GM12878 (cell line): ENCODE measurements at regions not wholly inside any gene's neighbourhood (a gene's known extent, or its start where the extent isn't known, plus 50 kb on each side); places are given as distances from the start of the nearest gene placed in this dataset.

ENCODE experiments used
- ATAC-seq: fragments of 200-7000 bp; cut with Tn5 transposase; 3 replicates; pipeline ENCODE4 v1.9.1; 2020; ENCODE audit warnings: mild to moderate bottlenecking, moderate library complexity
- BruUV-seq: library from RNA; stranded (reverse); fragments of 400-500 nt; replicated peaks from 2 replicates; lab custom pipeline; 2021; lab: Mats Ljungman, UMichigan
- CTCF ChIA-PET: fragments of 300-600 bp; sonication (Branson Sonifier 250); formaldehyde crosslinking; extraction: SDS; loops from one replicate; lab custom pipeline; 2021; ENCODE audit warnings: inconsistent platforms; lab: Yijun Ruan, JAX
- POLR2A ChIA-PET: fragments of 350-600 bp; formaldehyde crosslinking; extraction: SDS; loops from one replicate; lab custom pipeline; 2021; ENCODE audit warnings: inconsistent platforms; lab: Charles Lee
- RAD21 ChIA-PET: fragments of 300-600 bp; sonication (Branson Sonifier 250); formaldehyde crosslinking; loops from one replicate; lab custom pipeline; 2023; ENCODE audit warnings: antibody characterized with exemption; ENCODE audit not compliant: unreplicated experiment; lab: Charles Lee
- SMC1A ChIA-PET: fragments of 300-600 bp; sonication (Branson Sonifier 250); formaldehyde crosslinking; loops from one replicate; lab custom pipeline; 2023; ENCODE audit not compliant: unreplicated experiment, uncharacterized antibody; lab: Charles Lee
- DNase-seq: peaks from one replicate; pipeline ENCODE4 v3.0.0-alpha.2; 2011; ENCODE audit warnings: low read depth, low spot score
- FAIRE-seq: peaks from 3 replicates; lab custom pipeline; 2011; peaks lifted over from hg19 to GRCh38; lab: Jason Lieb, UNC
- H2AFZ ChIP-seq: 2 replicates; pipeline ENCODE4 v1.6.0; 2011; ENCODE audit warnings: low read depth, low read length, control low read depth; ENCODE audit not compliant: control insufficient read depth
- H3K27ac ChIP-seq: 2 replicates; pipeline ENCODE4 v1.5.1; 2011; ENCODE audit warnings: control low read depth; ENCODE audit not compliant: control insufficient read depth, insufficient read depth
- H3K27me3 ChIP-seq, 2 experiments: replicated peaks in 1 of 2; 2 replicates each; pipeline versions ENCODE4 v1.6.0 to v1.6.1; 2011; ENCODE audit warnings: low read length in 1 of 2; ENCODE audit not compliant: control insufficient read depth in 2 of 2, insufficient read depth in 2 of 2
- H3K36me3 ChIP-seq, 2 experiments: 2 replicates each; pipeline ENCODE4 v1.5.1; 2011; ENCODE audit warnings: low read length in 1 of 2; ENCODE audit not compliant: control insufficient read depth in 2 of 2, insufficient read depth in 2 of 2
- H3K4me1 ChIP-seq: 2 replicates; pipeline ENCODE4 v1.6.1; 2011; ENCODE audit warnings: mild to moderate bottlenecking, low read length, moderate library complexity, mixed read lengths; ENCODE audit not compliant: control insufficient read depth, insufficient read depth
- H3K4me2 ChIP-seq: 2 replicates; pipeline ENCODE4 v1.6.0; 2011; ENCODE audit warnings: control low read depth; ENCODE audit not compliant: control insufficient read depth, insufficient read depth
- H3K4me3 ChIP-seq: fragments of 200-600 bp; sonication (generic); 2 replicates; pipeline ENCODE4 v1.5.1; 2016
- H3K79me2 ChIP-seq: 2 replicates; pipeline ENCODE4 v1.6.0; 2011; ENCODE audit warnings: low read length; ENCODE audit not compliant: control insufficient read depth, insufficient read depth
- H3K9ac ChIP-seq: 2 replicates; pipeline ENCODE4 v1.8.0; 2011; ENCODE audit warnings: low read length, control low read depth, mixed read lengths; ENCODE audit not compliant: control insufficient read depth, insufficient read depth
- H3K9me3 ChIP-seq: replicated peaks from 3 replicates; pipeline ENCODE4 v1.5.1; 2011; ENCODE audit warnings: mild to moderate bottlenecking, low read length; ENCODE audit not compliant: control insufficient read depth, insufficient read depth
- H4K20me1 ChIP-seq: 2 replicates; pipeline ENCODE4 v1.6.0; 2011; ENCODE audit not compliant: control insufficient read depth, insufficient read depth
- BHLHE40 ChIP-seq, 2 experiments: fragments of 450-650 bp in 1 of 2; IDR thresholded peaks; 2 replicates each; pipeline ENCODE4 v1.6.1; 2011 to 2017; ENCODE audit warnings: low read depth in 2 of 2, borderline replicate concordance in 1 of 2, improper control_type of control experiment in 1 of 2, low read length in 1 of 2, mild to moderate bottlenecking in 1 of 2
- CBX3 ChIP-seq: fragments of 200-600 bp; sonication (generic); IDR thresholded peaks from 2 replicates; pipeline ENCODE4 v1.6.1; 2016; ENCODE audit warnings: low read depth, borderline replicate concordance
- CEBPZ ChIP-seq: fragments of 150-350 bp; IDR thresholded peaks from 2 replicates; pipeline ENCODE4 v1.6.1; 2016; ENCODE audit warnings: low read depth, low read length
- DPF2 ChIP-seq: fragments of 450-650 bp; IDR thresholded peaks from 2 replicates; pipeline ENCODE4 v1.6.1; 2017; ENCODE audit warnings: mild to moderate bottlenecking
- FOXM1 ChIP-seq: IDR thresholded peaks from 2 replicates; pipeline ENCODE4 v1.6.1; 2012; ENCODE audit warnings: low read depth, mild to moderate bottlenecking, inconsistent platforms, low read length, moderate library complexity
- GATAD2B ChIP-seq: fragments of 450-650 bp; conservative IDR thresholded peaks from 2 replicates; pipeline ENCODE4 v1.6.1; 2017; ENCODE audit warnings: low read depth, mild to moderate bottlenecking, moderate library complexity
- JUNB ChIP-seq: IDR thresholded peaks from 2 replicates; pipeline ENCODE4 v1.6.1; 2016; ENCODE audit warnings: antibody characterized with exemption, mild to moderate bottlenecking
- NFIC ChIP-seq: IDR thresholded peaks from 2 replicates; pipeline ENCODE4 v1.6.1; 2012; ENCODE audit warnings: low read depth, mild to moderate bottlenecking, inconsistent platforms, low read length, moderate library complexity
- NFYA ChIP-seq: IDR thresholded peaks from 2 replicates; pipeline ENCODE4 v1.6.1; 2011; ENCODE audit warnings: low read depth, mild to moderate bottlenecking, low read length, improper control_type of control experiment, borderline replicate concordance
- POLR2AphosphoS5 ChIP-seq: IDR thresholded peaks from 2 replicates; pipeline ENCODE4 v1.6.1; 2011; ENCODE audit warnings: mild to moderate bottlenecking, low read length, inconsistent platforms
- PRDM15 ChIP-seq: fragments of 450-650 bp; formaldehyde crosslinking; IDR thresholded peaks from 2 replicates; pipeline ENCODE4 v1.4.0; 2020; ENCODE audit warnings: mild to moderate bottlenecking, moderate library complexity
- SREBF2 ChIP-seq: IDR thresholded peaks from 2 replicates; pipeline ENCODE4 v1.6.1; 2012; ENCODE audit warnings: mild to moderate bottlenecking, low read length
- SUZ12 ChIP-seq: fragments of 200-600 bp; sonication (generic); IDR thresholded peaks from one replicate; pipeline ENCODE4 v1.6.1; 2018; ENCODE audit warnings: antibody characterized with exemption, mild to moderate bottlenecking; ENCODE audit not compliant: unreplicated experiment
- YY1 ChIP-seq: IDR thresholded peaks from 2 replicates; pipeline ENCODE4 v1.6.1; 2011; ENCODE audit warnings: low read depth, mild to moderate bottlenecking, low read length
- ZBTB11 ChIP-seq: fragments of 450-650 bp; formaldehyde crosslinking; IDR thresholded peaks from 2 replicates; pipeline ENCODE4 v1.5.0; 2022; ENCODE audit warnings: mild to moderate bottlenecking, missing genetic modification characterization
- WGBS: methylation state at CpG from one replicate; pipeline ENCODE4 v1.1.6; 2016; ENCODE audit warnings: low lambda C conversion rate; ENCODE audit not compliant: insufficient replicate concordance, insufficient coverage; ENCODE audit errors: missing lambda C conversion rate; 5-methylcytosine and 5-hydroxymethylcytosine counted together
- in situ Hi-C: fragments of 300-500 bp; cut with MboI; formaldehyde crosslinking; loops from 9 replicates; pipeline ENCODE4 v1.14.3; 2018; ENCODE audit warnings: mixed read lengths
- intact Hi-C: fragments of 100-400 bp; cut with micrococcal nuclease; formaldehyde crosslinking; loops from one replicate; pipeline ENCODE4 v1.14.2; 2022; ENCODE audit not compliant: unreplicated experiment

- ChIA-PET SMC1A (no interaction called here), POLR2A (no interaction called here), CTCF (no interaction called here), RAD21 (no interaction called here)
- Histone ChIP-seq H3K27me3 (no peaks in the 10 kb centered on the region; a peak in 1 of 4 replicates), H3K9ac (no peak overlapping the region), H4K20me1 (no peaks in the 10 kb centered on the region), H3K27ac (no peak overlapping the region), H3K4me1 (no peaks in the 10 kb centered on the region), H2AFZ (no peak overlapping the region), H3K79me2 (no peaks in the 10 kb centered on the region), H3K36me3 (no peaks in the 10 kb centered on the region), H3K9me3 (peaks cover 3% of the 10 kb centered on the region; the same call in 1 of the 3 replicates), H3K4me2 (no peak overlapping the region), H3K4me3 (no peak overlapping the region)
- FAIRE-seq = no peak
- WGBS = 0% methylated on average over 1 of the region's 1 CpG
- no TSS peak for BruUV-seq
- ATAC-seq = no peak
- intact Hi-C loops (no loop called here), in situ Hi-C loops (no loop called here)
- no peak for DNase-seq
- TF ChIP-seq CEBPZ = no peak
- no peak for TF ChIP-seq NFIC
- no peak for TF ChIP-seq JUNB
- no peak for TF ChIP-seq SUZ12
- no peak for TF ChIP-seq POLR2AphosphoS5
- no peak for TF ChIP-seq NFYA
- TF ChIP-seq DPF2 = no peak
- TF ChIP-seq BHLHE40 (IDR thresholded peaks at IDR 0.05; ENCODE audit: borderline replicate concordance in 1 of 2, low read depth in 2 of 2, low read length in 1 of 2) = no peak
- TF ChIP-seq CBX3 = no peak
- TF ChIP-seq SREBF2 = no peak
- TF ChIP-seq GATAD2B = no peak
- TF ChIP-seq ZBTB11 (CRISPR knock-in tag) = no peak
- TF ChIP-seq YY1 = no peak
- TF ChIP-seq FOXM1 = no peak
- no peak for TF ChIP-seq PRDM15
Observed at GRCh38 chr3:130607553-130608154, 90.7 kb downstream of the COL6A6 start.
